Activated CD8-positive, alpha-beta memory T cell treated with anti-CD3 and anti-CD28 coated beads, Interleukin-2, amount 50 U/mL, for 4 hours (primary cell): ENCODE measurements at regions not wholly inside any gene's neighbourhood (a gene's known extent, or its start where the extent isn't known, plus 50 kb on each side); places are given as distances from the start of the nearest gene placed in this dataset.
"Not testable (repeated sequence)": the region's sequence is repeated elsewhere in the genome, so short reads cannot be mapped to it uniquely, and the experiment has no call there.

Source experiments
- DNase-seq: peaks from one replicate; pipeline ENCODE4 v3.0.0-alpha.2; 2020

DNA sequence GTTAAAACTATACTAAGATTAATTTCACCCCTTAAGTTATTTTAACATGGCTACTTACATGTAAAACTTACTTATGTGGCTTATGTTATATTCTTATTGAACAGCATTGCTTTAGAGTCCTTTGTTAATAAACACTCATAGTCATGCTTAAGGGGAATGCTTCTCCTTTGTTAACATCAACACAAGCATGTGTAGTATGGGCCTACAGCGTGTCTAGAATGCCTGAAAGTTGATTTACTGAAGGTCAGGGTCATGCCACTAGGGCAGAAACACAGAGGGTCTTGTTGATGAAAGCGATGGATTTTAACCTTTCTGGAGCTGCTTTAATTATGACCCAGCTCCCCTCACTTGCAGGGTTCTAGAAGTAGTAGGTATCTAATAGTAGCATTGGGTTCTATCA lies 159.8 kb upstream of the DLX2 start:
- no peak for DNase-seq

DNA sequence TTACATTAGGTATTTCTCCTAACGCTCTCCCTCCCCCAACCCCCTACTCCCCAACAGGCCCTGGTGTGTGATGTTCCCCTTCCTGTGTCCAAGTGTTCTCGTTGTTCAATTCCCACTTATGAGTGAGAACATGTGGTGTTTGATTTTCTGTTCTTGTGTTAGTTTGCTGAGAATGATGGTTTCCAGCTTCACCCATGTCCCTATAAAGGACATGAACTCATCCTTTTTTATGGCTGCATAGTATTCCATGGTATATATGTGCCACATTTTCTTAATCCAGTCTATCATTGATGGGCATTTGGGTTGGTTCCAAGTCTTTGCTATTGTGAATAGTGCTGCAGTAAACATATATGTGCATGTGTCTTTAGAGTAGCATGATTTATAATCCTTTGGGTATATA lies 162.1 kb upstream of the DLX2 start:
- not testable (repeated sequence) for DNase-seq

- not testable (repeated sequence) for DNase-seq
These were observed 157.7 kb upstream of the ITGA6 start for GRCh38 chr2:172269507-172270244.

DNA sequence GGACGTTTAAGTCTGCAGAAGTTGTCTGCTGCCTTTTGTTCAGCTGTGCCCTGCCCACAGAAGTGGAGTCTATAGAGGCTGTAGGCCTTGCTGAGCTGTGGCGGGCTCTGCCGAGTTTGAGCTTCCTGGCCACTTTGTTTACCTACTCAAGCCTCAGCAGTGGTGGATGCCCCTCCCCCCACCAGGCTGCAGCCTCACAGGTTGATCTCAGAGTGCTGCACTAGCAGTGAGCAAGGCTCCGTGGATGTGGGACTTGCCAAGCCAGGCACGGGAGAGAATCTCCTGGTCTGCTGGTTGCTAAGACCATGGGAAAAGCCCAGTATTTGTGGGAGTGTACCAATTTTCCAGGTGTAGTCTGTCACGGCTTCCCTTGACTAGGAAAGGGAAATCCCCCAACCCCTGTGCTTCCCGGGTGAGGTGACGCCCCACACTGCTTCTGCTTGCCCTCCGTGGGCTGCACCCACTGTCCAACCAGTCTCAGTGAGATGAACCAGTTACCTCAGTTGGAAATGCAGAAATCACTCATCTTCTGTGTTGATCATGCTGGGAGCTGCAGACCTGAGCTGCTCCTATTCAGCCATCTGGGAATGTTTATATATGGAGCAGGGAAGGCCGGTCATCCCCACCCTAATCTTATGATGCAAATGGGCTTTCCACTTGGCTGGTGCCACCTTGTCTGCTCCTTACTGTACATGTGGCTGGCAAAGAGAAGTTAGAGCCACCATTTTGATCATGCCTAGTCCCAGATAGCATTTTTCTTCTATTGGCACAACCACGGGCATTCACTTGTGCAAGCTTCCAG lies 156.9 kb upstream of the ITGA6 start:
- DNase-seq, result peak; percentile 26

GRCh38 chr2:172273910-172274571 lies 153.3 kb upstream of the ITGA6 start:
- DNase-seq, result no peak

DNA sequence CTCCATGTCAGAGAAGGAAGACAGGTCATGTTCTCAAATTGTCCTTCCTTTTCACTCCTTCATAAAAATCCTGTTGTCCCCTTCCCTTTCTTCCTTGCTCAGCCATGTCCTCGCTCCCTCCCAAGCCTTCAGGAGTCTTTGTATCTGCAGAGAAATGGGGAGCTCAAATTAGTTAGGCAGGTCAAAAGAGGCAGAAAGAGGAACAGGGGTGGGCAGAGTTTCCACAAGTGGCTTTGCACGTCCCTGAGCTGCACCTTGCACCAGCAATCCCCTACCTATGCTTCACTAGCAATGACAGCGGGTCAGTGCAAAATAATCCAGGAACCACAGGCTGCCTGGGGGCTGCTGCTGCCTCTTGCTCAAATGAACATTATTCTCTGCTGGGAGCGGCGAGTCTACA lies 152.1 kb upstream of the ITGA6 start:
- DNase-seq, result no peak

DNA sequence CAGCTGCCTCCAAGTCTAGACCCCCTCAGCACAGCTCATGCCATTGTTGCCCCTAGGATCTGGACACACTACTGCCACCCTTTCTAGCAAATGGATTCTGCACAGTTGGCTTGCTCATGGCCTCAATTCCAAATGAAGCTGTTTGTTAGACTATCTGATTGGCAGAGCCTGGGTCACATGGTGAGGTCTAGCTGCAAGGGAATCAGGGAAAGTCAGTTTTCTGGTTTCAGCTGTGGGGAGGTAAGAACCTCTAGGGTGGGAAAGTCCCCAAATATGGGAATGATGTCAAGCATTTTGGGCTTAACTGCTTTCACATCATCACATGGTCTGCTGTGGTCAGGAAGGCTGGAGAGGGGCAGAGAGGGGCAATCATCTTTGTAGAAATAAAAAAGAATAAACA lies 150.4 kb upstream of the ITGA6 start:
- DNase-seq, result no peak

DNA sequence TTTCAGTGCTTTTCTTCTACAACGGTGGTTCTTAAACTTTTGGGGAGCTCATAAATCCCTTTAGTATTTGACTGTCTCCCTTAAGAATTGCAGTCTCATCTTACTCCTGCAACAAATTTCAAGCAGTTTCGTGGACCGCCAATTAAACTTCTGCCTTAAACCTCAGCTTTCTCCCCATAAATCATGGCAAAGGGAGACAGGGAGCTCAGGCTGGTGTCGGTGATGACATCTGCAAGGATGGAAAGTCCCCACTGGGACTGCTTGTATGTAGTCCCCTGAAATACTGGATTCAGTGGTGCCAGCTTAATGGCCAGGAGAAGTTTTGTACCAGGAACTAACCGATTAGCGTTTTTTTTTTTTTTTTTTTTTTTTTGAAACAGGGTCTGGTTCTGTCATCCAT lies 148.7 kb upstream of the ITGA6 start:
- DNase-seq, result no peak

DNA sequence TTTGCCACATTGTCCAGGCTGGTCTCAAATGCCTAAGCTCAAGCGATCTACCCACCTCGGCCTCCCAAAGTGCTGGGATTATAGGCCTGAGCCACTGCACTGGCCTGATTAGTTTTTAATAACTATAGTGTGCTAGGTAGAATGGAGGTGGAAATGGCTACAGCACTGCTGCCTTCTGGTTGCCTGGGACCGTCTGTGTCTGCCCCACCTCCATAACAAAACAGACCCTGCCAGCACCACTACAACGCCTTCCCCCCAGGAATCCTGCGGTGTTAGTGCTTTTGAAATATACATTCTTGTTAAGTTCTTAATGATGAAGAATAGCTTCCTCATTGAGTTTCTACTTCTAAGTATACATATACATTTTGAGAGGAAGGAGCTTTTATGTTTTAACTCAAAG lies 148.2 kb upstream of the ITGA6 start:
- no peak for DNase-seq

GRCh38 chr2:172279813-172280212 lies 147.6 kb upstream of the ITGA6 start:
- no peak for DNase-seq

DNA sequence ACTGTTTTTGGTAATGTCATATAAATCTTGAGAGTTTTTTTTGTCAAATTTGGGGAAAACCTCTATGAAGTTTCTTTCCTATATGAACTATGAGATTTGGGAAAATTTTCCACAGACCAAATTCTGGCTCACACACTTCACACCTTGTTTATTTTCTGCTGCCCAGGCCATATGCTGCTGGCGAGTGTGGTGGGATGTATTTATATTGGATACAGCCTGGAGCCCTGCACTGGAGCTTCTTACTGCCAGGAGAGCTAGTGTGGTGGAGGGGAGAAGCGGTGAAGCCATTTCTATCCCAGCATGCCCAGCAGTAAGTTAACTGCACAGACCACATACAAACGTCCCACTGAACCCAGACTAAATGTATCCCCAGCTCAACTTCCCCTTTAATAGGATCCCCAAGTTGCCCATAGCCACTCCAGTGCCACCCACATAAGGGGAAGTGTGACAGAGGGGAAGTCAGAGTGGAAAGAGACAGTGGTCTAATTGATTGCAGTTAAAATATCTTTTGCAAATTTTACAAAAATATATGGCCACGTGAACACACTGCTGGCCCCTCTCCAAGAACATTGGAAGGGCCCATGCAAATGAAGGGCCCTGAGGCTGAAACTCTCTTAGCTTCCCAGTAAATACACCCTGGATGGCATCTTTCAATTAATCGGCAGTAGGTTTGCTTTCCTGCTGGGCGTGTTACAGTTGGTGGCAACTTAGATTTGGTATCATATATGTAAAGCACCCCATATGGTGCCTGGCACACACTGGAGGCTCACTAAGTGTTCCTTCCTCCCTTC lies 146.6 kb upstream of the ITGA6 start:
- no peak for DNase-seq

- DNase-seq, result no peak
These were observed 145.5 kb upstream of the ITGA6 start for GRCh38 chr2:172281648-172282570.

DNA sequence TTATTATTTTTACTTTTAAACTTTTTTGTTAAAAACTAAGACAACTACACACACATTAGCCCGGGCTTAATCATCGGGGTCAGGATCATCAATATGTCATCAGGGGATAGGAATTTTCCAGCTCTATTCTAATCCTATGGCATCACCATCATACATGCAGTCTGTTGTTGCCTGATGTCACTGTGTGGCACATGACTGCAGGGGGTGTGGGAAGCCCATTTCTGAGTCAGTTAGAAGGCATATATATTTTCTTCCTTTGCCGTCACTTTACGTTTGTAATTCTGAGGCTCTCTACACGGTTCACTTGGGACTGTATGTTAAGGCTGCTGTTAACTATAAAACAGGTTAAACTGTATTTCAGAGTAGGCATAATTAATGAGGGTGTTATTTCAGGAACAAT lies 144.4 kb upstream of the ITGA6 start:
- DNase-seq, result no peak

GRCh38 chr2:172283476-172283875 lies 143.9 kb upstream of the ITGA6 start:
- no peak for DNase-seq

DNA sequence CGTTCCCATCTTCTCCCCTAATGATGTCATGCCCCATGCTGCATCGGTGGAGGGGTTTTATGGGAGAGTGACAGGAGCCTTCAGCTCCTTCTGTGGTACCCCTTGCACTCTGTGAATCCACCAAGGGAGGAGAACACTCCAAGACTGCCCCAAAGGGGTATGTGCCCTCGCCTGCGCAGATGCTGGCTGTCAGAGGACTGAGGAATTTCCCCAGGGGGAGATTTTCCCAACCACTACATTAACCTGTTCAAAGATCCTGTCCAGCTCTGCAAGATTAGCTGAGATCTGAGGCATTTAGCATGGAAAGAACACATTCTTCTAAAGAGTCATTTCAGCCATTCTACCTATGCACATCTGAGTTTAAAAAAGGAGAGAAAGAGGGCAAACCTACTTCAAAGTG lies 143.2 kb upstream of the ITGA6 start:
- no peak for DNase-seq

GRCh38 chr2:172285010-172285621 lies 142.3 kb upstream of the ITGA6 start:
- no peak for DNase-seq

DNA sequence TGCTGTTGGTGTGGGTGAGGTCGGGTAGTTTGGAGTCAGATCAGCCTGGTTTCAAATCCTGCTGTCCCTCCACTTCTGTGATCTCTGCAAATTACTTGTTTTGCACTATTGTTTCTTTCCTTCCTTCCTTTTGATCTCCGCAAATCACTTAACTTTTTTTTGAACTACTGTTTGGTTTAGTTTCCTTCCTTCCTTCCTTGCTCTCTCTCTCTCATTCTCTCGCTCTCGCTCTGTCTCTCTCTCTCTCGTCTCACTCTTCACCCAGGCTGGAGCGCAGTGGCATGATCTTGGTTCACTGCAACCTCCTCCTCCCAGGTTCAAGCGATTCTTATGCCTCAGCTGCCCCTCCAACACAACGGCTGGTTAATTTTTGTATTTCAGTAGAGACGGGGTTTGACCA lies 141.6 kb upstream of the ITGA6 start:
- DNase-seq, result no peak

- DNase-seq, result no peak
These were observed 140.2 kb upstream of the ITGA6 start for GRCh38 chr2:172287190-172287589.

DNA sequence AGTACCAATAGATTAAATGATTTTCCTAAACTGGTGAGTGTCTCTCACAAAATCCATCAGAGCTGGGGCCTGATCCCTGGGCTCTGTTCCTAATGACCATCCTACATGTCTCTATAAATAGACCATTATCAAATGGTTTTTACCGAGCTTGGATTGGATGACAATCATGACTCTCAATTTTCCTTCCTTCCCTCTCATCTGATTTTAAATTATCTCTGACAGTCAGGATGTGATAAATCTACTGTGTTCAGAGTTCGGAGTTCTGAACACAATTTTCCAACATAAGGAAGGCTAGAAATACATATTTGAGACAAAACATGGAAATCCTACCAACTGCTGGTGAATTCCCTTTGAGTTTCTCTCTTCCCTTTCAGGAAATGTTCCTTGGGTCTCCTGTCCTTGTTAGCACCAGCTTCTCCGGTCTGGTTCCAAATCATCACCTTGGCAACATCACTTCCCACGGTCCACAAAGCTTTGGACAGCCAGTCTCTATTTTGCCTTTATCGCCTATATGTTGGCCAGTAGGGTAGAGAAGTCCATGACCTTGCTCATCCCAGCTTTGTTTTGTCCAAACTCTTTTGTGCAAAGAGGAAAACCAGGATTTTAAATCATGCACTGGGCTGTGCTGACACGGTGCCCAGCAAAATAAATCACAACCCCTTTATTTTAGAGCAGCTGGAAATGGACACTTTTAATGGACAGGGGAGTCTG lies 139.6 kb upstream of the ITGA6 start:
- no peak for DNase-seq

- DNase-seq, result peak; percentile 50
These were observed 138.8 kb upstream of the ITGA6 start for GRCh38 chr2:172288603-172289002.

DNA sequence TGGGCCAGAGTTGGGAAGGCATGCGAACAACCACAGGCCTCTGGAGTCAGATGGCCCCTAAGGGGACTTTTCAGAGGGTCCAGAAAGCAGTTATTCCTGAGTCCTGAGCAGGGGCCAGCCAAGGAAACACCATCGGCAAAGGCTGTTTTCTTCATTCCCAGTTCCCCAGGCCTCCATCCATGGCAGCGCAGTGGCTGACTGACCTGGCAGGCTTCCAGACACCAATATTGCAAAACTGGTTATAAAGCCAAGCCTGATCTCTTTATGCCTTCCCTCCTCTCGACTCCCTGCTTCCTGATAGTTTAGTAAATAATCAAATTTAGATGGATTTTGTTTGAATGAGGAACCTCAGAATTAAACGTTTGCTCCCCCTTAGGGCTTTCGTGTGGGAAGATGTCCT lies 133.4 kb upstream of the ITGA6 start:
- DNase-seq, result no peak
